BJ (cell line): ENCODE measurements at regions not wholly inside any gene's neighbourhood (a gene's known extent, or its start where the extent isn't known, plus 50 kb on each side); places are given as distances from the start of the nearest gene placed in this dataset.

ENCODE experiments used
- CTCF ChIA-PET: fragments of 350-600 bp; formaldehyde crosslinking; extraction: SDS; loops from one replicate; lab custom pipeline; 2021; ENCODE audit warnings: antibody characterized with exemption, inconsistent platforms; lab: Yijun Ruan, JAX
- POLR2A ChIA-PET: fragments of 300-600 bp; sonication (Branson Sonifier 250); formaldehyde crosslinking; extraction: SDS; loops from one replicate; lab custom pipeline; 2021; ENCODE audit warnings: antibody characterized with exemption; lab: Charles Lee
- DNase-seq: peaks from one replicate; pipeline ENCODE4 v3.0.0-alpha.2; 2011; ENCODE audit warnings: low read depth
- H3K27me3 ChIP-seq: 2 replicates; pipeline ENCODE4 v1.6.0; 2011; ENCODE audit warnings: low read length; ENCODE audit not compliant: control insufficient read depth, insufficient read depth
- H3K36me3 ChIP-seq: 2 replicates; pipeline ENCODE4 v1.5.1; 2011; ENCODE audit warnings: low read length; ENCODE audit not compliant: control insufficient read depth, insufficient read depth
- H3K4me3 ChIP-seq: 2 replicates; pipeline ENCODE4 v1.5.1; 2011; ENCODE audit warnings: low read depth, mild to moderate bottlenecking, control low read depth, low read length
- TF ChIP-seq, protein P1 (sequence below): IDR thresholded peaks from 2 replicates; pipeline ENCODE4 v1.5.1; 2011; ENCODE audit warnings: low read depth, mild to moderate bottlenecking, control low read depth, inconsistent platforms, low read length, moderate library complexity; ENCODE audit not compliant: insufficient read depth

DNA sequence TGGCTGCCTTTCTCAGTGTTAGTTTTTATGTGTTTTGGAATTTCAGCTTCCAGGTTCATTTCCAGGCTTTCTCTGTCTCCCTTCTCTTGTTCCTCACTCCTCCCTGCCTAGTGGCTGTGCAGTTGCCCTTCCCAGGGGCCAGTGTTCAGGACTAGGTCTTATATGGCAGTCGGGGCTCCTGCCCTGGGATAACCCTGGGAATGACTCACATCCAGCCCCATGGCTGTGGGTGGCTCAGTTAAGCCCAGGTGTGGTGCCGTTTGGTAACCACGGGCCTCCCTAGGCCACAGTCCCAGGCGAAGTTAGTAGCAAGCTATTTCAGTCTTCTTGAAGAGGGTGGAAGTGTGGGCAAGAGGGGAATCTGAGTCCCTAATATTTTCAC, 57.4 kb upstream of the DDR1 start:
- ChIA-PET POLR2A (interaction anchor here (0.6 kb wide), 2 partner anchors 87 to 142 kb away, joined by 3 read pairs; no protein-coding TSS in a partner anchor), CTCF (interaction anchor here (0.6 to 15.2 kb wide), 10 partner anchors 54 to 260 kb away, joined by 3 to 274 read pairs (median 10); partner anchors contain the start of genes DDR1, IER3 and VARS2)
- Histone ChIP-seq H3K4me3 (no peak overlapping the region), H3K36me3 (no peaks in the 10 kb centered on the region), H3K27me3 (no peaks in the 10 kb centered on the region)
- TF ChIP-seq, protein P1, sequence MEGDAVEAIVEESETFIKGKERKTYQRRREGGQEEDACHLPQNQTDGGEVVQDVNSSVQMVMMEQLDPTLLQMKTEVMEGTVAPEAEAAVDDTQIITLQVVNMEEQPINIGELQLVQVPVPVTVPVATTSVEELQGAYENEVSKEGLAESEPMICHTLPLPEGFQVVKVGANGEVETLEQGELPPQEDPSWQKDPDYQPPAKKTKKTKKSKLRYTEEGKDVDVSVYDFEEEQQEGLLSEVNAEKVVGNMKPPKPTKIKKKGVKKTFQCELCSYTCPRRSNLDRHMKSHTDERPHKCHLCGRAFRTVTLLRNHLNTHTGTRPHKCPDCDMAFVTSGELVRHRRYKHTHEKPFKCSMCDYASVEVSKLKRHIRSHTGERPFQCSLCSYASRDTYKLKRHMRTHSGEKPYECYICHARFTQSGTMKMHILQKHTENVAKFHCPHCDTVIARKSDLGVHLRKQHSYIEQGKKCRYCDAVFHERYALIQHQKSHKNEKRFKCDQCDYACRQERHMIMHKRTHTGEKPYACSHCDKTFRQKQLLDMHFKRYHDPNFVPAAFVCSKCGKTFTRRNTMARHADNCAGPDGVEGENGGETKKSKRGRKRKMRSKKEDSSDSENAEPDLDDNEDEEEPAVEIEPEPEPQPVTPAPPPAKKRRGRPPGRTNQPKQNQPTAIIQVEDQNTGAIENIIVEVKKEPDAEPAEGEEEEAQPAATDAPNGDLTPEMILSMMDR = no peak
- DNase-seq = no peak

DNA sequence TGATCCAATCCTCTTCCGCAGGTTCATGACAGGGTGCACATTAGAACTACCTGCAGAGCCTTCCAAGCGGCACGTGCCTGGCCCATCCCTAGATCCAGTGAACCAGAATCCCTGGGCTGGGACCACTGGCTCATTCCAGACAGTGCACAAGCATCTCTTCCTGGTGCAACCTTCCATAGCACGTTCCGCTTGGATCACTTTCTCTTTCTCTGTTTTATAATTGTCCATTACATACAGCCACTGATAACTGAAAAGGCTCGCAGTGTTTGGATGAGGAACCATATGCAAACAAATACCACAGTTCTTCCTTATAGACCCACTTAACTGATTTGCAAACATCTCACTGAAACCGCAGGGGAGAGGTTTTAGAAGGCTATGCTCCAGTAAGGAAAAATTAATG, 59.6 kb upstream of the DDR1 start:
- no peak for DNase-seq
- ChIA-PET POLR2A (no interaction called here), CTCF (interaction anchor here (0.6 to 15.2 kb wide), 4 partner anchors 56 to 336 kb away, joined by 3 to 274 read pairs (median 53); partner anchors contain the start of genes DDR1 and VARS2)
- H3K36me3 ChIP-seq = no peaks in the 10 kb centered on the region
- TF ChIP-seq, protein P1 = no peak
- no peak overlapping the region for H3K4me3 ChIP-seq
- no peaks in the 10 kb centered on the region for H3K27me3 ChIP-seq

DNA sequence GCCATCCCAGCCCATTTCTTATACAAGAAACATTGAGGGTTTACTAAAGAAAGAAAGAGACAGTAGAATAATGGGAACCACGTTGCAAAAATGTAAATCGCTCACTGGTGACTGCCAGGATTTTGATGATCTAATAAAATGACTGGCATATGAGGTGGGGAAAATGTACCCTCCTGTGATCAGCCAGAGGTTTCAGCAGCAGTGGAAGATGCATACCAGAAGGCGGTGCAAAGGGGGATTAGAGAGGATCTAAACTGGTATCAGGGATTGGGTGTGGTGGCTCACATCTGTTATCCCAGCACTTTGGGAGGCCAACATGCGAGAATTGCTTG, 60.8 kb upstream of the DDR1 start:
- CTCF ChIA-PET = interaction anchor here (0.8 to 15.2 kb wide), 7 partner anchors 11 to 144 kb away, joined by 4 to 274 read pairs (median 7); partner anchors contain the start of genes DDR1, FLOT1 and VARS2
- no peaks in the 10 kb centered on the region for H3K27me3 ChIP-seq
- no peak for DNase-seq
- H3K4me3 ChIP-seq = no peak overlapping the region
- TF ChIP-seq, protein P1 = no peak
- POLR2A ChIA-PET = no interaction called here
- no peaks in the 10 kb centered on the region for H3K36me3 ChIP-seq

- no peak for DNase-seq
- CTCF ChIA-PET = interaction anchor here (0.6 to 15.2 kb wide), 33 partner anchors 12 to 265 kb away, joined by 3 to 274 read pairs (median 5); partner anchors contain the start of genes DDR1, FLOT1, IER3 and VARS2
- TF ChIP-seq, protein P1 = peak; percentile 56
- no peaks in the 10 kb centered on the region for H3K27me3 ChIP-seq
- POLR2A ChIA-PET = interaction anchor here (0.9 kb wide), 1 partner anchor 79 kb away, joined by 5 read pairs; no protein-coding TSS in a partner anchor
- H3K4me3 ChIP-seq = no peak overlapping the region
- no peaks in the 10 kb centered on the region for H3K36me3 ChIP-seq
These were observed 62.2 kb upstream of the DDR1 start for GRCh38 chr6:30821862-30822784.

DNA sequence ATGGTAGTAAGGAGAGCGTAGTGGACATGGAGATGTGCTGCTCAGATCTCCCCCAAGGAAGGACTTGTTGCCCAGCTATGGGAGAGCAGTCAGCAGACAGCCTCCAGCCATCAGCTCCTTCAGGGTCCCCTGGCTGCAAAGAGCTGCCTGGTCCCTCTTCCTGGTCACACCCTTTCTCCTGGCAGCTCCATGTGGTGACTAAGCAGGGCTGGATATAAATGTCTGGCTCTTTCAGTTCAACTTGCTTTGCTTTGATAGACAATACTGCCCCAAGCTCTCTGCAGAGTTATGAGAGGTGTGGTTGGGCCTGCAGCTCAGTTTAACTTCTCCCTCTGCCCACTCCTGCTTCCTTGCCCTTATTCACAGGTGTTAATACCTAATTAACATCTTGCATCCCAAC, 64.1 kb upstream of the DDR1 start:
- Histone ChIP-seq H3K36me3 (no peaks in the 10 kb centered on the region), H3K4me3 (no peak overlapping the region), H3K27me3 (no peaks in the 10 kb centered on the region)
- DNase-seq = peak; percentile 67
- TF ChIP-seq, protein P1 = peak; percentile 27; the same call in 1 of the 2 replicates
- ChIA-PET CTCF (interaction anchor here (0.6 to 15.2 kb wide), 24 partner anchors 9 to 264 kb away, joined by 3 to 274 read pairs (median 4); partner anchors contain the start of genes DDR1, FLOT1, IER3 and MDC1), POLR2A (interaction anchor here (1.4 kb wide), 1 partner anchor 68 kb away, joined by 4 read pairs; no protein-coding TSS in a partner anchor)
